ENCODE measurements at regions not wholly inside any gene's neighbourhood (a gene's known extent, or its start where the extent isn't known, plus 50 kb on each side); places are given as distances from the start of the nearest gene placed in this dataset.
A peak's percentile ranks its signal among the peaks of the same experiment; 100 is the strongest.

GRCh38 chr12:30507576-30507975 is 188.1 kb downstream of the IPO8 start:
- DNase-seq (ENCODE audit: low spot score) = no peak

GRCh38 chr12:30506411-30506810 is 189.3 kb downstream of the IPO8 start:
- no peak for DNase-seq (ENCODE audit: low spot score)

GRCh38 chr12:30501718-30502117 is 194.0 kb downstream of the IPO8 start:
- no peak for DNase-seq (ENCODE audit: low spot score)

- DNase-seq (ENCODE audit: low spot score) = no peak
Observed at GRCh38 chr12:30500532-30500931, 195.1 kb downstream of the IPO8 start.

- DNase-seq (ENCODE audit: low spot score) = no peak
Observed at GRCh38 chr12:30485230-30485890, 210.3 kb downstream of the IPO8 start.

GRCh38 chr12:30484658-30485057 is 211.0 kb downstream of the IPO8 start:
- DNase-seq (ENCODE audit: low spot score) = no peak

- DNase-seq (ENCODE audit: low spot score) = no peak
Observed at GRCh38 chr12:30482650-30483049, 213.0 kb downstream of the IPO8 start.

GRCh38 chr12:30473274-30473673 is 222.4 kb downstream of the IPO8 start:
- DNase-seq (ENCODE audit: low spot score) = no peak

- DNase-seq (ENCODE audit: low spot score) = no peak
Observed at GRCh38 chr12:30466093-30466585, 229.5 kb downstream of the IPO8 start.

- DNase-seq (ENCODE audit: low spot score) = no peak
Observed at GRCh38 chr12:30463636-30464035, 232.0 kb downstream of the IPO8 start.

- no peak for DNase-seq (ENCODE audit: low spot score)
Observed at GRCh38 chr12:30462249-30462648, 233.4 kb downstream of the IPO8 start.

- DNase-seq (ENCODE audit: low spot score) = no peak
Observed at GRCh38 chr12:30461026-30461615, 234.5 kb downstream of the IPO8 start.

- no peak for DNase-seq (ENCODE audit: low spot score)
Observed at GRCh38 chr12:30458453-30458852, 237.2 kb downstream of the IPO8 start.

- peak; percentile 73 for DNase-seq (ENCODE audit: low spot score)
Observed at GRCh38 chr12:30457621-30458289, 237.9 kb downstream of the IPO8 start.

GRCh38 chr12:30450872-30451271 is 244.8 kb downstream of the IPO8 start:
- DNase-seq (ENCODE audit: low spot score) = peak; percentile 9

- no peak for DNase-seq (ENCODE audit: low spot score)
Observed at GRCh38 chr12:30450226-30450625, 245.4 kb downstream of the IPO8 start.

- no peak for DNase-seq (ENCODE audit: low spot score)
Observed at GRCh38 chr12:30448038-30448437, 247.6 kb downstream of the IPO8 start.

- no peak for DNase-seq (ENCODE audit: low spot score)
Observed at GRCh38 chr12:30447061-30447750, 248.5 kb downstream of the IPO8 start.

- no peak for DNase-seq (ENCODE audit: low spot score)
Observed at GRCh38 chr12:30442461-30442860, 253.2 kb downstream of the IPO8 start.

- DNase-seq (ENCODE audit: low spot score) = peak; percentile 63
Observed at GRCh38 chr12:30440826-30441602, 254.7 kb downstream of the IPO8 start.

GRCh38 chr12:30439201-30439600 is 256.5 kb downstream of the IPO8 start:
- DNase-seq (ENCODE audit: low spot score) = no peak

Data from HT-29 (cell line).